ENCODE measurements at regions not wholly inside any gene's neighbourhood (a gene's known extent, or its start where the extent isn't known, plus 50 kb on each side); places are given as distances from the start of the nearest gene placed in this dataset.

- DNase-seq = no peak
- Histone ChIP-seq H2AFZ (no peak overlapping the region), H3K4me1 (replicated peaks; ENCODE audit: insufficient read depth) (no peaks in the 10 kb centered on the region), H3K4me2 (no peak overlapping the region), H3K9me3 (ENCODE audit: insufficient read depth, low read depth) (no peaks in the 10 kb centered on the region), H3K9me2 (ENCODE audit: insufficient read depth) (no peaks in the 10 kb centered on the region), H3K27me3 (ENCODE audit: insufficient read depth, low read depth) (no peaks in the 10 kb centered on the region), H3K36me3 (ENCODE audit: low read depth) (no peaks in the 10 kb centered on the region), H3K79me2 (ENCODE audit: low read depth) (no peaks in the 10 kb centered on the region), H3F3A (ENCODE audit: insufficient read depth, low read depth) (no peaks in the 10 kb centered on the region), H4K20me1 (ENCODE audit: insufficient read depth) (no peaks in the 10 kb centered on the region), H3K27ac (no peak overlapping the region), H3K4me3 (no peak overlapping the region)
- ChIA-PET CTCF (no interaction called here), POLR2A (ENCODE audit: unreplicated experiment) (no interaction called here)
- no peak for TF ChIP-seq CTCF (conservative IDR thresholded peaks at IDR 0.05)
- TF ChIP-seq EZH2 (IDR thresholded peaks at IDR 0.05; ENCODE audit: low read depth) = no peak
- no TSS peak for BruUV-seq (replicated peaks)
- intact Hi-C loops (cut with micrococcal nuclease; ENCODE audit: unreplicated experiment) = no loop called here
These were observed 830.8 kb upstream of the POU3F4 start for GRCh38 chrX:82677286-82677685.

- Histone ChIP-seq H4K20me1 (ENCODE audit: insufficient read depth) (no peaks in the 10 kb centered on the region), H3K27me3 (ENCODE audit: insufficient read depth, low read depth) (no peaks in the 10 kb centered on the region), H3K27ac (no peak overlapping the region), H3K9me2 (ENCODE audit: insufficient read depth) (no peaks in the 10 kb centered on the region), H3K79me2 (ENCODE audit: low read depth) (no peaks in the 10 kb centered on the region), H3K9me3 (ENCODE audit: insufficient read depth, low read depth) (no peaks in the 10 kb centered on the region), H3F3A (ENCODE audit: insufficient read depth, low read depth) (no peaks in the 10 kb centered on the region), H3K4me3 (no peak overlapping the region), H3K36me3 (ENCODE audit: low read depth) (no peaks in the 10 kb centered on the region), H3K4me1 (replicated peaks; ENCODE audit: insufficient read depth) (no peaks in the 10 kb centered on the region), H2AFZ (no peak overlapping the region), H3K4me2 (no peak overlapping the region)
- DNase-seq = no peak
- ChIA-PET CTCF (no interaction called here), POLR2A (ENCODE audit: unreplicated experiment) (no interaction called here)
- intact Hi-C loops (cut with micrococcal nuclease; ENCODE audit: unreplicated experiment) = no loop called here
- TF ChIP-seq CTCF (conservative IDR thresholded peaks at IDR 0.05) (no peak), EZH2 (IDR thresholded peaks at IDR 0.05; ENCODE audit: low read depth) (no peak)
- BruUV-seq (replicated peaks) = no TSS peak
These were observed 815.1 kb upstream of the POU3F4 start for GRCh38 chrX:82692991-82693390.

- Histone ChIP-seq H3K36me3 (ENCODE audit: low read depth) (no peaks in the 10 kb centered on the region), H3K9me2 (ENCODE audit: insufficient read depth) (no peaks in the 10 kb centered on the region), H3K4me1 (replicated peaks; ENCODE audit: insufficient read depth) (no peaks in the 10 kb centered on the region), H3K4me3 (no peak overlapping the region), H3K4me2 (no peak overlapping the region), H4K20me1 (ENCODE audit: insufficient read depth) (no peaks in the 10 kb centered on the region), H2AFZ (no peak overlapping the region), H3K27ac (no peak overlapping the region), H3F3A (ENCODE audit: insufficient read depth, low read depth) (no peaks in the 10 kb centered on the region), H3K9me3 (ENCODE audit: insufficient read depth, low read depth) (no peaks in the 10 kb centered on the region), H3K79me2 (ENCODE audit: low read depth) (no peaks in the 10 kb centered on the region), H3K27me3 (ENCODE audit: insufficient read depth, low read depth) (no peaks in the 10 kb centered on the region)
- DNase-seq = no peak
- no TSS peak for BruUV-seq (replicated peaks)
- no peak for TF ChIP-seq CTCF (conservative IDR thresholded peaks at IDR 0.05)
- TF ChIP-seq EZH2 (IDR thresholded peaks at IDR 0.05; ENCODE audit: low read depth) = no peak
- intact Hi-C loops (cut with micrococcal nuclease; ENCODE audit: unreplicated experiment) = no loop called here
- ChIA-PET CTCF (interaction anchor here (0.6 kb wide), 1 partner anchor 424 kb away, joined by 4 read pairs; no protein-coding TSS in a partner anchor), POLR2A (ENCODE audit: unreplicated experiment) (no interaction called here)
These were observed 813.0 kb upstream of the POU3F4 start for GRCh38 chrX:82695066-82695465.
